Tibial nerve (tissue), 4 donors: ENCODE measurements at regions not wholly inside any gene's neighbourhood (a gene's known extent, or its start where the extent isn't known, plus 50 kb on each side); places are given as distances from the start of the nearest gene placed in this dataset.

Source experiments
- DNase-seq, 2 donors: peaks; one replicate each; pipeline ENCODE4 v3.0.0-alpha.2; 2019; ENCODE audit warnings: low spot score in 2 of 2
- H3K27ac ChIP-seq, 4 donors: fragments of 200-600 bp; sonication (generic) in 3 of 4; one replicate each; pipeline ENCODE4 v1.5.1; 2017 to 2019; ENCODE audit warnings: mild to moderate bottlenecking in 1 of 4
- H3K27me3 ChIP-seq, 2 donors: fragments of 200-600 bp; sonication (generic) in 1 of 2; one replicate each; pipeline versions ENCODE4 v1.5.1 to v1.6.0; 2017 to 2019
- H3K36me3 ChIP-seq, 3 donors: fragments of 200-600 bp; sonication (generic); one replicate each; pipeline ENCODE4 v1.5.1; 2018 to 2019
- H3K4me1 ChIP-seq, 4 donors: fragments of 200-600 bp; sonication (generic) in 3 of 4; one replicate each; pipeline ENCODE4 v1.5.1; 2017 to 2019
- H3K4me3 ChIP-seq, 4 donors: fragments of 200-600 bp; sonication (generic) in 3 of 4; one replicate each; pipeline ENCODE4 v1.5.1; 2017 to 2019; ENCODE audit warnings: mild to moderate bottlenecking in 1 of 4, moderate library complexity in 1 of 4
- H3K9me3 ChIP-seq, 4 donors: fragments of 200-600 bp; sonication (generic) in 3 of 4; one replicate each; pipeline ENCODE4 v1.5.1; 2017 to 2019
- CTCF ChIP-seq, 5 experiments: fragments of 200-600 bp in 3 of 5; fragments of 450-650 bp in 2 of 5; sonication (generic) in 3 of 5; IDR thresholded peaks; one replicate each; pipeline ENCODE4 v1.5.1; 2016 to 2019; ENCODE audit warnings: antibody characterized with exemption in 5 of 5, mild to moderate bottlenecking in 3 of 5, moderate library complexity in 2 of 5
- EP300 ChIP-seq, 2 donors: sonication (generic); formaldehyde crosslinking; IDR thresholded peaks; one replicate each; pipeline ENCODE4 v1.6.1; 2017; ENCODE audit warnings: antibody characterized with exemption in 2 of 2, mild to moderate bottlenecking in 1 of 2
- POLR2A ChIP-seq, 2 donors: fragments of 450-650 bp; IDR thresholded peaks; one replicate each; pipeline ENCODE4 v1.6.1; 2017; ENCODE audit warnings: antibody characterized with exemption in 2 of 2, mild to moderate bottlenecking in 2 of 2, moderate library complexity in 2 of 2
- WGBS, 2 donors: methylation state at CpG; one replicate each; pipeline ENCODE4 v1.1.5; 2018; 5-methylcytosine and 5-hydroxymethylcytosine counted together

DNA sequence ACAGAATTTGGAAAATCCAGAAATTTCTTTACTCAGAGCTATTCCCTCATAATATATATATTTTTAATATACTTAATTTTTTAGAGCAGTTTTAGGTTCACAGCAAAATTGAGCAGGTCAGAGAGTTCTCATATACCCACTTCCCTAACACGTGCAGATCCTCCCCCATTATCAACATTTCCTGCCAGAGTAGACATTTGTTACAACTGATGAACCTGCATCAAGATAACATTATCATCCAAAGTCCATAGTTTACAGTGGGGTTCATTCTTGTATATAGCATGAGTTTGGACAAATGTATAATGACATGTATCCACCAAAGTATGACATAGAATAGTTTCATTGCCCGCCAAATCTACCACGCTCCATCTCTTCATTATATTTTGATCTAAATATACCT is 170.0 kb downstream of the PTEN start:
- TF ChIP-seq CTCF (IDR thresholded peaks at IDR 0.05) (no peak), POLR2A (IDR thresholded peaks at IDR 0.05) (no peak), EP300 (IDR thresholded peaks at IDR 0.05) (no peak)
- Histone ChIP-seq H3K27me3 (no peaks in the 10 kb centered on the region), H3K27ac (no peak overlapping the region), H3K36me3 (no peaks in the 10 kb centered on the region), H3K4me3 (no peak overlapping the region), H3K4me1 (no peaks in the 10 kb centered on the region), H3K9me3 (no peaks in the 10 kb centered on the region)
- WGBS, 2 donors = 88 to 96% methylated on average over 3 of the region's 3 CpGs
- no peak for DNase-seq

DNA sequence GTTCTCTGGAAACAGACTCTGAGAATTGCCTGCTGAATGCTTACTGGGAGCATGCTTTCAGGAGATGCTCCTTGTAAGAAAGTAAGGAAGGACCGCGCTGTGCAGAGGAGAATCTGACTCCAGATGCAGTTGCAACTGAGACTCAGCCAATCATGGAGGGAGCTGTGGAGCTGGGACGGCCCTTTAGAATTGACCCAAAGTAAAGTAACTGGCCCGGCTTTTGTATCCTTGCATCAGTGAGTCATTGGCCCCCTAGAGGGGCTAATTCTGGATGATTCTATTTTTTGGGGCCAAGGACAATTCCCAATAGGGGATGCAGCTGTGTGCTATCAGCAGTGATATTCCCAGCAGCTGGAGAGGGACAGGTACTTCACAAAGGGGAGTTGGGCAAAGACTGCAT is 170.4 kb downstream of the PTEN start:
- DNase-seq = no peak
- H3K4me1 ChIP-seq = no peaks in the 10 kb centered on the region
- H3K4me3 ChIP-seq = no peak overlapping the region
- no peaks in the 10 kb centered on the region for H3K27me3 ChIP-seq
- TF ChIP-seq EP300 (IDR thresholded peaks at IDR 0.05) (no peak), CTCF (IDR thresholded peaks at IDR 0.05) (no peak), POLR2A (IDR thresholded peaks at IDR 0.05) (no peak)
- 77 to 80% methylated on average over 4 of the region's 4 CpGs for WGBS, 2 donors
- H3K27ac ChIP-seq = no peak overlapping the region
- H3K9me3 ChIP-seq = no peaks in the 10 kb centered on the region
- H3K36me3 ChIP-seq = no peaks in the 10 kb centered on the region

DNA sequence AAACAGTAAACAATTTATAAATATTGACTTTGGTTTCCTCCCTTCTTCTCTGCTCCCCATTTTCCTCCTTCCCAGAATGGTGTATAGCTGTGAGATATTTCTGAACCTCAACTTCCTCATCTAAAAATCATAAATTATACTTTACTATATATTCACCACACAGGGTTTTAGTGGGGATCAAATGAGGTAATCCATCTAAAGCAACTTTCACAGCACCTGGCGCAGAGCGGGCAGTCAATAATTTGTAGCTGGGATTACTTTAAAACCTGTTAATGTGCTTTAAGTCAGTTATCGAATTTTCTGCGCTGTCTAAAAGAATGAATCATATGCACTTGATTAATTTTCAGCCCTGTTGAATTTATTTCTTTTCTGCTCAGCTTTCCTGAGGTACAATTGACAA is 172.7 kb downstream of the PTEN start:
- Histone ChIP-seq H3K4me1 (peaks cover 0 to 2% (median 0%) of the 10 kb centered on the region in 4 donors), H3K9me3 (no peaks in the 10 kb centered on the region), H3K36me3 (no peaks in the 10 kb centered on the region), H3K27ac (no peak overlapping the region), H3K4me3 (no peak overlapping the region), H3K27me3 (no peaks in the 10 kb centered on the region)
- WGBS, 2 donors = 93 to 95% methylated on average over 4 of the region's 4 CpGs
- DNase-seq = no peak
- TF ChIP-seq EP300 (IDR thresholded peaks at IDR 0.05) = no peak
- TF ChIP-seq CTCF (IDR thresholded peaks at IDR 0.05) = no peak
- TF ChIP-seq POLR2A (IDR thresholded peaks at IDR 0.05) = no peak

- H3K36me3 ChIP-seq = no peaks in the 10 kb centered on the region
- no peaks in the 10 kb centered on the region for H3K27me3 ChIP-seq
- peaks cover 0 to 17% (median 0%) of the 10 kb centered on the region in 4 donors for H3K4me1 ChIP-seq
- H3K27ac ChIP-seq = no peak overlapping the region
- no peaks in the 10 kb centered on the region for H3K9me3 ChIP-seq
- 63 to 64% methylated on average over 2 of the region's 2 CpGs for WGBS, 2 donors
- TF ChIP-seq CTCF (IDR thresholded peaks at IDR 0.05) = no peak
- no peak for TF ChIP-seq EP300 (IDR thresholded peaks at IDR 0.05)
- no peak for TF ChIP-seq POLR2A (IDR thresholded peaks at IDR 0.05)
- no peak overlapping the region for H3K4me3 ChIP-seq
- no peak for DNase-seq
These were observed 174.2 kb downstream of the PTEN start for GRCh38 chr10:88037623-88038022.

GRCh38 chr10:88038268-88038667 is 174.8 kb downstream of the PTEN start:
- H3K4me1 ChIP-seq = peaks cover 0 to 22% (median 0%) of the 10 kb centered on the region in 4 donors
- WGBS, 2 donors = 82 to 92% methylated on average over 4 of the region's 4 CpGs
- no peaks in the 10 kb centered on the region for H3K36me3 ChIP-seq
- H3K27ac ChIP-seq = no peak overlapping the region
- H3K9me3 ChIP-seq = no peaks in the 10 kb centered on the region
- TF ChIP-seq CTCF (IDR thresholded peaks at IDR 0.05) (no peak), POLR2A (IDR thresholded peaks at IDR 0.05) (no peak), EP300 (IDR thresholded peaks at IDR 0.05) (no peak)
- DNase-seq = no peak
- no peaks in the 10 kb centered on the region for H3K27me3 ChIP-seq
- no peak overlapping the region for H3K4me3 ChIP-seq
